Choroid plexus epithelial cell (primary cell): ENCODE measurements at regions not wholly inside any gene's neighbourhood (a gene's known extent, or its start where the extent isn't known, plus 50 kb on each side); places are given as distances from the start of the nearest gene placed in this dataset.

ENCODE experiments used
- DNase-seq: peaks from one replicate; pipeline ENCODE4 v3.0.0-alpha.2; 2010; ENCODE audit warnings: low read depth
- H3K4me3 ChIP-seq: 2 replicates; pipeline ENCODE4 v1.5.1; 2011; ENCODE audit warnings: low read depth, mild to moderate bottlenecking, control low read depth, low read length, moderate library complexity
- TF ChIP-seq, protein P1 (sequence below): conservative IDR thresholded peaks from 2 replicates; pipeline ENCODE4 v1.5.1; 2011; ENCODE audit warnings: low read depth, mild to moderate bottlenecking, control low read depth, inconsistent platforms, low read length, moderate library complexity

DNA sequence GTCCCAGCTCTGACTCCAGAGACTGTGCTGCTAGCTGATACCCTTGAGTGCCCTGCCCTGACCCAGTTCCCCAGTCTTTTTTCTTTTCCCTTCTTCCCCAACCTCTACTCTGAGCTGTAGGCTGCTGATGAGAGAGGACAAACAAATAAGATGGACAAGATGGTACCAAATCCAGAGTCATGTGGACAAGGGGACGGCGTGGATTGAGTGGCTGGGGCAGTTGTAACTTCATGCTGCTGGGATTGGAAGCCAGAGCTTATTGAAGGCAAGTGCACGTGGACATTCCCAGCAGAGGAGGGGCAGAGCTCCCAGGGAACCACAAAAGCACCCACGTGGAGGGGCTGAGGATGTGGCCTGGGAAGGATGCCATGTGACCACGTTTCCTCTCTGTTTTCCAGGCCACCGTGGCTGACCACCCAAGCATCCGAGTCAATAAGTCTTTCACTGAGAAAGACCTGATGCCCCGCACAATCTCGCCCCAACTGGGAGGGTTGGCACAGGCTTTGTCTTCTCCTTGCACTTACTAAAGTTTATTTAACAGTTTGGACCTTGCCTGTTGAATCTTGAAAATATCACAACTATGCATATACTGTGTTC, 323.3 kb upstream of the ZNF507 start:
- H3K4me3 ChIP-seq: no peak overlapping the region
- TF ChIP-seq, protein P1, sequence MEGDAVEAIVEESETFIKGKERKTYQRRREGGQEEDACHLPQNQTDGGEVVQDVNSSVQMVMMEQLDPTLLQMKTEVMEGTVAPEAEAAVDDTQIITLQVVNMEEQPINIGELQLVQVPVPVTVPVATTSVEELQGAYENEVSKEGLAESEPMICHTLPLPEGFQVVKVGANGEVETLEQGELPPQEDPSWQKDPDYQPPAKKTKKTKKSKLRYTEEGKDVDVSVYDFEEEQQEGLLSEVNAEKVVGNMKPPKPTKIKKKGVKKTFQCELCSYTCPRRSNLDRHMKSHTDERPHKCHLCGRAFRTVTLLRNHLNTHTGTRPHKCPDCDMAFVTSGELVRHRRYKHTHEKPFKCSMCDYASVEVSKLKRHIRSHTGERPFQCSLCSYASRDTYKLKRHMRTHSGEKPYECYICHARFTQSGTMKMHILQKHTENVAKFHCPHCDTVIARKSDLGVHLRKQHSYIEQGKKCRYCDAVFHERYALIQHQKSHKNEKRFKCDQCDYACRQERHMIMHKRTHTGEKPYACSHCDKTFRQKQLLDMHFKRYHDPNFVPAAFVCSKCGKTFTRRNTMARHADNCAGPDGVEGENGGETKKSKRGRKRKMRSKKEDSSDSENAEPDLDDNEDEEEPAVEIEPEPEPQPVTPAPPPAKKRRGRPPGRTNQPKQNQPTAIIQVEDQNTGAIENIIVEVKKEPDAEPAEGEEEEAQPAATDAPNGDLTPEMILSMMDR: no peak
- no peak for DNase-seq

DNA sequence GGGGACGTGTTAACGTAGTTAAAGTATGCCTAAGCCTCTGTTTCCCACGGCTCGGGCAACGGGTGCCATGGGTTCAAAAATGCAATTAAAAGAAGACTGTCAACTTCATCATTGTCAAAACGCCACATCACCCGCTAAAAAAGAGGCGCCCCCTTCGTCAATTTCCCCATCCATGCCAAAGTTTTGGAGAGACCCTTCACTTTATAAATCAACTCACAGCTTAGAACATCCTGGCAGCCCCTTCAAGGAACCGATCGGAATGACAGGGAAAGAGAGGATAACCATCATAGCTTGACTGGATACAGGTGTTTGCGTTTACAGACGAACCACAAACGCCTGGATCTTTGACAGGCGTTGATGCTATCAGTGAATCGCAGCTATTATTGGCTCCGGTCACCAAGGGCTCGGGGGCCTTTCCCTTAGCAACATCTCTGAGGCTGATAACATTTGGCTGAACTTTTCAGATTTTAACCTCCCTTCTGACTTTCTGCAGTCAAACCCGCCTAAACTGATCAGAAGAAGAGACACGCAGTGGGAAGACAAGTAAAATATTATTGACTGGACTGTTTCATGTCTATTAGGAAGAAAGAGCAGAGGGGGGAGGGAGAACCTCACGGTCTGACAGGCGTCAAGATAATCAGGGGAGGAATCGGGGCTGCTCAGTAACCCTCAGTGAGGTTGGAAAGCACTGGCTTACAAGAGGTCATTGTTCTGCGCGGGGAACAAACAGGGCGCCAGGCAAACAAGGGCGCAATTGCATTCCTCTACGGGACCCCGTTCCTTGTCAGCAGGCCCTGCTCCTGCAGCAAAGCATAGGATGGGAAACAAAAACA, 322.5 kb upstream of the ZNF507 start:
- TF ChIP-seq, protein P1: no peak
- no peak overlapping the region for H3K4me3 ChIP-seq
- no peak for DNase-seq

GRCh38 chr19:32023564-32023832, 321.9 kb upstream of the ZNF507 start:
- DNase-seq: no peak
- no peak overlapping the region for H3K4me3 ChIP-seq
- TF ChIP-seq, protein P1: no peak

GRCh38 chr19:32029235-32029634, 316.2 kb upstream of the ZNF507 start:
- no peak overlapping the region for H3K4me3 ChIP-seq
- DNase-seq: no peak
- TF ChIP-seq, protein P1: no peak

GRCh38 chr19:32032561-32032960, 312.8 kb upstream of the ZNF507 start:
- no peak overlapping the region for H3K4me3 ChIP-seq
- TF ChIP-seq, protein P1: no peak
- DNase-seq: no peak

DNA sequence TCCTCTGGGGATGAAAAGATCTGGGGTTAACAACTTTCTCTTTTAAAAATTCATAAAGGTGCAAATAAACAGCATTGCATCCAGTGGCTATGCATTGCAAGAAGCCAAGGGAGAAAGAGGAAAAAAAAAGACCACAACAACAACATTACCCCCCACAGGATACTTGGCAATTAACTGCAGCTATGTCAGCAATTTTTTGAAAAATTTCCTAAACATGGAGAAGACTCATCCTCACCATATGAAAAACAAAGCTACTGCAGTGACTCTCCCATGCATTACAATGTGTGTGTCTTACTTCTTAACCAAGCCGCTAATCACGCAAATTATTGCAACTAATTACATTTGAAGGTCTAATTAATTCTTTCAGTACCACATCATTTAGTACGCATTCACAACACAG, 309.8 kb upstream of the ZNF507 start:
- TF ChIP-seq, protein P1: no peak

More for the DNA sequence above, 309.8 kb upstream of the ZNF507 start:
- DNase-seq: no peak
- H3K4me3 ChIP-seq: no peak overlapping the region
